Fibroblast of mammary gland (primary cell): ENCODE measurements at regions not wholly inside any gene's neighbourhood (a gene's known extent, or its start where the extent isn't known, plus 50 kb on each side); places are given as distances from the start of the nearest gene placed in this dataset.
A peak's percentile ranks its signal among the peaks of the same experiment; 100 is the strongest.

Experiments used
- DNase-seq: peaks from one replicate; pipeline ENCODE4 v3.0.0-alpha.2; 2010; ENCODE audit warnings: low read depth
- H3K4me3 ChIP-seq: 2 replicates; pipeline ENCODE4 v1.5.1; 2011; ENCODE audit warnings: low read depth, mild to moderate bottlenecking, low read length, moderate library complexity; ENCODE audit not compliant: control insufficient read depth
- CTCF ChIP-seq: conservative IDR thresholded peaks from 2 replicates; pipeline ENCODE4 v1.5.1; 2011; ENCODE audit warnings: low read depth, low read length, inconsistent platforms; ENCODE audit not compliant: control insufficient read depth, insufficient read depth

DNA sequence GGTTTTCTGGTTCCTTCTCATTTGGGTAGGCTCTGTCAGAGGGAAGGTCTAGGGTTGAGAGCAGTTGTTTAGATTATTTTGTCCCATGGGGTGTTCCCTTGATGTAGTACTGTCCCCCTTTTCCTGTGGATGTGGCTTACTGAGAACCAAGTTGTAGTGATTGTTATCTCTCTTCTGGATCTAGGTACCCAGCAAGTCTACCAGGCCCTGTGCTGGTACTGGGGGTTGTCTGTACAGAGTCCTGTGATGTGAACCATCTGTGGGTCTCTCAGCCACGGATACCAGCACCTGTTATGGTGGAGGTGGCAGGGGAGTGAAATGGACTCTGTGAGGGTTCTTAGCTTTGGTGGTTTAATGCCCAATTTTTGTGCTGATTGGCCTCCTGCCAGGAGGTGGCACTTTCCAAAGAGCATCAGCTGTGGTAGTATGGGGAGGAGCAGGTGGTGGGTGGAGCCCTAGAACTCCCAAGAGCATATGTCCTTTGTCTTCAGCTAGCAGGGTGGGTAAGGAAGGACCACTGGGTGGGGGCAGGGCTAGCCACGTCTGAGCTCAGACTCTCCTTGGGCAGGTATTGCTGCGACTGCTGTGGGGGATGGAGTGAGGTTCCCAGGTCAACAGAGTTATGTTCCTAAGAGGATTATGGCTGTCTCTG lies 179.3 kb upstream of the BTG1 start:
- no peak for TF ChIP-seq CTCF
- no peak for DNase-seq
- H3K4me3 ChIP-seq: no peak overlapping the region

DNA sequence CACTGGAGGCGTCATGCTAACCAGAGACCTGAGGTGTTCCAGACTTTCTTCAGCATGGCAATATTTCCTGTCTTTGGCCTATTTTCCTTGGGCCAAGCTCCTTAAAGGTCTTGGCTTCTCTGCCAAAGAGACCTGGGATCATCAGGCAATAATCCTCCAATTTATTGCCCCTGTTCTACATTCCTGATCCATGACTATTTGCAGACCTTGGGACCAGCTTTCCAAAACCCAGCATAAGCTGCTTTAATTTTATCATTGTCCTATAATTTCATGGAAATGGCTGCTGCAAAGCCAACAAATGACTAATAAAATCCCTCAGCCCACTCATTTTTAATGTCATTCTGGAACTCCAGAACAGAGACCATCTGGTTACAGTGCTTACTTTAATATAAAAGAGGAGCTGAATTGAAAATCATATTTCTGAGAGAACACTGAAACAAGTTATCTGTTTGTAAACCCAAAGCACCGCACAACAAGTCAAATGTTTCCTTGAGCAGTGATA lies 166.9 kb upstream of the BTG1 start:
- no peak overlapping the region for H3K4me3 ChIP-seq
- DNase-seq: peak; percentile 34
- TF ChIP-seq CTCF: no peak

GRCh38 chr12:92304371-92305055 lies 158.9 kb upstream of the BTG1 start:
- peak; percentile 35 for DNase-seq
- TF ChIP-seq CTCF: no peak
- H3K4me3 ChIP-seq: no peak overlapping the region

- no peak overlapping the region for H3K4me3 ChIP-seq
- no peak for DNase-seq
- TF ChIP-seq CTCF: no peak
These were observed 156.6 kb upstream of the BTG1 start for GRCh38 chr12:92302041-92302829.

DNA sequence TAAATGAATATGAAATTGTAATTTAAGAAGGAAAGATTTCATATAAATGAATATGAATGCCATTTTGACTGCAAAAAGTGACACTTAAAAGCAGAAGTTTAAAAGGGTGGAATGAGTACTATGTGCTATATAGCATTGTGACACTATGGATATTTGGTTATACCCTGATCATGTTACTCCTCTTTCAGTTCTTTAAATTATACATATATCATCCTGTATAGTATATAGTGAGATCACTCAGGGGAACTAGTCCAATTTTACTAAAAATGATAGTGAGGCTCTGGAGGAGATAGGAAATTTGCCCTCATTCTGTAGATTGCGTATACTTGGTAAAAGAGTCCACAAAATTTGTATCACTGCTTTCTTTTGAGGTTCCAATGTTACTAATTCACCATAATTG lies 155.7 kb upstream of the BTG1 start:
- DNase-seq: no peak
- H3K4me3 ChIP-seq: no peak overlapping the region

DNA sequence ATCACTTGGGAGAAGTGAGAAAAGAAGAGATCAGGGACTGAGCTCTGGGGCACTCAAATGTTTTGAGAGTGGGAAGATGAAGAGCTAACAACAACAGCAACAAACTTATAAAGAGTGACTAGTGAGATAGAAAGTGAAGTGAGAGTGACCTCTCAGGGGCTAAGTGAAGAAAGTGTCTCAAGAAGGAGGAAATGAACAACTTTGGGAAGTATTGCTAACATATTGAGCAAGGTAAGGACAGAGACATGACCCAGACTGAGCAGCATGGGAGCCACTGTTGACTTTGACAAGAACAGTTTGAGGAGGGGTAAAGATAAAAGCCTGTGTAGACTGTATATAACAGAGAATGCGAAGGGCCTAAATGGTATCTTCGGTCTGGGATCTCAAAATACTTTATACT lies 155.1 kb upstream of the BTG1 start:
- no peak for TF ChIP-seq CTCF
- DNase-seq: no peak
- H3K4me3 ChIP-seq: no peak overlapping the region

More for the DNA sequence above, 155.7 kb upstream of the BTG1 start:
- TF ChIP-seq CTCF: no peak
